ENCODE measurements at regions not wholly inside any gene's neighbourhood (a gene's known extent, or its start where the extent isn't known, plus 50 kb on each side); places are given as distances from the start of the nearest gene placed in this dataset.
"Not testable (repeated sequence)": the region's sequence is repeated elsewhere in the genome, so short reads cannot be mapped to it uniquely, and the experiment has no call there.

DNA sequence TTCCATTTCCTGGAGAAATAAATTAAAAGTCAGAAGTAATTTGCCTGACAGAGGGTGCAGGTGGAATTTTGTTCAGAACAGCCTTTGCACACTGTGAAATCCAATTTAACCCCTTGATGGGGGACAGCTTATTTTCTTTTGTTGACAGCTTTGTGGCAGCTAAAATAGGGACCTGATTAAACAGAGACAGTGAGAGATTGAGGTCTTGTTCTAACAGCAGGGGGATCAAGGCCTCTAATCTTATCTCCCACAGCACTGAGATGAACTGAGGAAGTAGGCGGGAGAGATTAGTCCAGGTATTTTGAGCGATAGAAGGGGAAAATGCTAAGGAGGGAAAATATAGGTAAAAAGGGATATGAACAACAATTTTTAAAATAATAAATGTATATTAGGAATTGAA is 1491.4 kb upstream of the GOT2 start:
- TF ChIP-seq, protein P1, sequence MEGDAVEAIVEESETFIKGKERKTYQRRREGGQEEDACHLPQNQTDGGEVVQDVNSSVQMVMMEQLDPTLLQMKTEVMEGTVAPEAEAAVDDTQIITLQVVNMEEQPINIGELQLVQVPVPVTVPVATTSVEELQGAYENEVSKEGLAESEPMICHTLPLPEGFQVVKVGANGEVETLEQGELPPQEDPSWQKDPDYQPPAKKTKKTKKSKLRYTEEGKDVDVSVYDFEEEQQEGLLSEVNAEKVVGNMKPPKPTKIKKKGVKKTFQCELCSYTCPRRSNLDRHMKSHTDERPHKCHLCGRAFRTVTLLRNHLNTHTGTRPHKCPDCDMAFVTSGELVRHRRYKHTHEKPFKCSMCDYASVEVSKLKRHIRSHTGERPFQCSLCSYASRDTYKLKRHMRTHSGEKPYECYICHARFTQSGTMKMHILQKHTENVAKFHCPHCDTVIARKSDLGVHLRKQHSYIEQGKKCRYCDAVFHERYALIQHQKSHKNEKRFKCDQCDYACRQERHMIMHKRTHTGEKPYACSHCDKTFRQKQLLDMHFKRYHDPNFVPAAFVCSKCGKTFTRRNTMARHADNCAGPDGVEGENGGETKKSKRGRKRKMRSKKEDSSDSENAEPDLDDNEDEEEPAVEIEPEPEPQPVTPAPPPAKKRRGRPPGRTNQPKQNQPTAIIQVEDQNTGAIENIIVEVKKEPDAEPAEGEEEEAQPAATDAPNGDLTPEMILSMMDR (IDR thresholded peaks at IDR 0.05; ENCODE audit: unreplicated experiment in 3 of 3) = no peak
- no peaks in the 10 kb centered on the region for H3K36me3 Mint-ChIP-seq (ENCODE audit: low read depth)
- H3K4me3 Mint-ChIP-seq = no peak overlapping the region
- H3K9me3 Mint-ChIP-seq = no peaks in the 10 kb centered on the region
- H3K4me1 Mint-ChIP-seq = no peaks in the 10 kb centered on the region
- no peak overlapping the region for H3K27ac Mint-ChIP-seq
- no peaks in the 10 kb centered on the region for H3K27me3 Mint-ChIP-seq (ENCODE audit: low read depth)

DNA sequence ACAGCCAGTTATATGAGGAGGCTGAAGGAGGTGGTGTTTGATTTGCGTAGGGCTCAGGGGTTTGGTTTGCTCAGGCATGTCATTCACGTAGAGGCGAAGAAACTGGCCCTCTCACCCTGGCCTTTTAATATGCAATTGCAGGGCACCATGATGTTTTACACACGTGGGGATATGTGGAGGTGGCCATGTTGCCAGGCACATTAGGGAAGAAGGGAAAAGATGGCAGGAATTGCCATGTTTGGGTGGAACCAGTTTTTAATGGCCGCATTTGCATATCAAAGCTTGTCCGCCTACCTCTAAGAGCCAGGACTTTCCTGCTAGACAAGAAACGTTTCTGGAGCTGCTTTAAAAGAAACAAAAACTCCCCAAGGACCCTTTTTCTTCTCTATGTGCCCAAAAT is 1483.7 kb upstream of the GOT2 start:
- Mint-ChIP-seq H3K4me3 (no peak overlapping the region), H3K36me3 (ENCODE audit: low read depth) (no peaks in the 10 kb centered on the region), H3K9me3 (no peaks in the 10 kb centered on the region), H3K27me3 (ENCODE audit: low read depth) (no peaks in the 10 kb centered on the region), H3K4me1 (no peaks in the 10 kb centered on the region), H3K27ac (no peak overlapping the region)
- TF ChIP-seq, protein P1 (IDR thresholded peaks at IDR 0.05; ENCODE audit: unreplicated experiment in 3 of 3) = no peak

DNA sequence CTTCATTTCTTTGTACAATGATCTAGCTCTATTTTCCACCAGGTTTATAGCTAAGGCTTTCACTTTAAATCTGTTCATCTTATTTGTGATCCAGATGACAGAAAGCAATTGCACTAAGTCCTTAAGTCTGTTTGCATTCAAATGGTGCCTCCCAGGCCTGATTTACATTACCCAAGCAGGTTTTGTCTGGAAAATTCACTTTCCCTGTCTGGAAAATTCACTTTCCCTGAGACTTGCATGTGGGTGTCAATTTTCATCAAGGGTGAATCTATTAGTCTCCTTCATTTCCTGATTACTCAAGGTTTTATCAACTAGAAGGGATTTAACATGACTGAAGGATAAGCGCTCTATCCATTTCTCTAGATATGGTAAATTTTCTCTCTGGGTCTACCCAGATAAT is 1480.2 kb upstream of the GOT2 start:
- H3K27ac Mint-ChIP-seq = no peak overlapping the region
- H3K4me3 Mint-ChIP-seq = no peak overlapping the region
- no peaks in the 10 kb centered on the region for H3K36me3 Mint-ChIP-seq (ENCODE audit: low read depth)
- H3K27me3 Mint-ChIP-seq (ENCODE audit: low read depth) = no peaks in the 10 kb centered on the region
- H3K4me1 Mint-ChIP-seq = no peaks in the 10 kb centered on the region
- no peaks in the 10 kb centered on the region for H3K9me3 Mint-ChIP-seq
- TF ChIP-seq, protein P1 (IDR thresholded peaks at IDR 0.05; ENCODE audit: unreplicated experiment in 3 of 3) = no peak

- Mint-ChIP-seq H3K27me3 (ENCODE audit: low read depth) (no peaks in the 10 kb centered on the region), H3K27ac (no peak overlapping the region), H3K36me3 (ENCODE audit: low read depth) (no peaks in the 10 kb centered on the region), H3K4me3 (no peak overlapping the region), H3K4me1 (peaks cover 5% of the 10 kb centered on the region), H3K9me3 (no peaks in the 10 kb centered on the region)
- TF ChIP-seq, protein P1 (IDR thresholded peaks at IDR 0.05; ENCODE audit: unreplicated experiment in 3 of 3) = no peak
Measured at GRCh38 chr16:60206516-60206915, 1472.4 kb upstream of the GOT2 start.

DNA sequence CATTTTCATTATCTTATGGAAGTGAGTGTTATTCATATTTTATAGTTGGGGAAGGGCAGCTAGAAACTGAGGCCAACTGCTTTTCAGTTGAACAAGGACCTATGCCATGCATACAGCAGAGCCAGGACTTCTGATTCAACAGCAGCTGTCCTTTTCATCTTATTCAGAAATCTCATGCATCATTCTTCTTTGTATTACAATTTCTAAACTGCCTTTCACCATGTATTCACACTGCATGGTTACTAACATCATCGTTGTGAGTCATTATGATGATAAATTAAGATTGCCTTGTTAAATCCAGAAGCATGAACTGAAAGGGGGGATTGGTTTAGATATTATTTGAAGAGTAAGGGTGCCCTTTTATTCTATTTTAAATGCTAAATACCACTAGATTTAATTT is 1470.1 kb upstream of the GOT2 start:
- Mint-ChIP-seq H3K4me3 (no peak overlapping the region), H3K9me3 (no peaks in the 10 kb centered on the region), H3K27me3 (ENCODE audit: low read depth) (no peaks in the 10 kb centered on the region), H3K27ac (no peak overlapping the region), H3K36me3 (ENCODE audit: low read depth) (no peaks in the 10 kb centered on the region), H3K4me1 (peaks cover 5% of the 10 kb centered on the region)
- TF ChIP-seq, protein P1 (IDR thresholded peaks at IDR 0.05; ENCODE audit: unreplicated experiment in 3 of 3) = no peak

- Mint-ChIP-seq H3K27ac (no peak overlapping the region), H3K4me1 (peaks cover 5% of the 10 kb centered on the region), H3K4me3 (no peak overlapping the region), H3K27me3 (ENCODE audit: low read depth) (no peaks in the 10 kb centered on the region), H3K9me3 (peaks cover 3% of the 10 kb centered on the region), H3K36me3 (ENCODE audit: low read depth) (no peaks in the 10 kb centered on the region)
- TF ChIP-seq, protein P1 (IDR thresholded peaks at IDR 0.05; ENCODE audit: unreplicated experiment in 3 of 3) = peak; percentile 63 to 66 (median 65)
Measured at GRCh38 chr16:60203525-60204124, 1469.5 kb upstream of the GOT2 start.

DNA sequence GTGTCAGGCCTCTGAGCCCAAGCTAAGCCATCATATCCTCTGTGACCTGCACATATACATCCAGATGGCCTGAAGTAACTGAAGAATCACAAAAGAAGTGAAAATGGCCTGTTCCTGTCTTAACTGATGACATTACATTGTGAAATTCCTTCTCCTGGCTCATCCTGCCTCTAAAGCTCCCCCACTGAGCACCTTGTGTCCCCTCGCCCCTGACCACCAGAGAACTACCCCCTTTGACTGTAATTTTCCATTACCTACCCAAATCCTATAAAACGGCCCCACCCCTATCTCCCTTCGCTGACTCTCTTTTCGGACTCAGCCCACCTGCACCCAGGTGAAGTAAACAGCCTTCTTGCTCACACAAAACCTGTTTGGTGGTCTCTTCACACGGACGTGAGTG is 1466.6 kb upstream of the GOT2 start:
- H3K36me3 Mint-ChIP-seq (ENCODE audit: low read depth); H3K27me3 Mint-ChIP-seq (ENCODE audit: low read depth); H3K27ac Mint-ChIP-seq; H3K4me3 Mint-ChIP-seq; H3K9me3 Mint-ChIP-seq; H3K4me1 Mint-ChIP-seq: not testable (repeated sequence)

Measured in nephron (organoid).